Activated CD4-positive, alpha-beta memory T cell treated with anti-CD3 and anti-CD28 coated beads for 36 hours (primary cell): ENCODE measurements at regions not wholly inside any gene's neighbourhood (a gene's known extent, or its start where the extent isn't known, plus 50 kb on each side); places are given as distances from the start of the nearest gene placed in this dataset.

ENCODE experiments used
- CTCF ChIA-PET: fragments of 350-600 bp; sonication (Branson Sonifier 250); formaldehyde crosslinking; loops from one replicate; lab custom pipeline; 2021; ENCODE audit warnings: antibody characterized with exemption, inconsistent platforms; lab: Charles Lee
- POLR2A ChIA-PET: fragments of 350-600 bp; sonication (Branson Sonifier 250); formaldehyde crosslinking; loops from one replicate; lab custom pipeline; 2021; ENCODE audit warnings: antibody characterized with exemption; lab: Charles Lee
- DNase-seq: peaks from one replicate; pipeline ENCODE4 v3.0.0-alpha.2; 2020
- H3K27ac Mint-ChIP-seq: one replicate; pipeline ENCODE4 v1.8.0; 2021; ENCODE audit warnings: mixed read lengths
- H3K27me3 Mint-ChIP-seq: one replicate; pipeline ENCODE4 v1.8.0; 2021; ENCODE audit warnings: mixed read lengths
- H3K36me3 Mint-ChIP-seq: one replicate; pipeline ENCODE4 v1.8.0; 2021; ENCODE audit warnings: mixed read lengths
- H3K4me1 Mint-ChIP-seq: one replicate; pipeline ENCODE4 v1.8.0; 2021; ENCODE audit warnings: low read depth, mixed read lengths
- H3K4me3 Mint-ChIP-seq: one replicate; pipeline ENCODE4 v1.8.0; 2021; ENCODE audit warnings: mild to moderate bottlenecking, mixed read lengths
- H3K9me3 Mint-ChIP-seq: one replicate; pipeline ENCODE4 v1.8.0; 2021; ENCODE audit warnings: mixed read lengths
- intact Hi-C: fragments of 100-400 bp; cut with micrococcal nuclease; formaldehyde crosslinking; loops from one replicate; pipeline ENCODE4 v1.15.1; 2023

GRCh38 chr19:7421941-7422744 lies 66.7 kb downstream of the PEX11G start:
- peaks cover 6% of the 10 kb centered on the region for H3K36me3 Mint-ChIP-seq
- ChIA-PET POLR2A (interaction anchor here (0.6 kb wide), 1 partner anchor 315 kb away, joined by 4 read pairs; no protein-coding TSS in a partner anchor), CTCF (no interaction called here)
- no peak for DNase-seq
- H3K9me3 Mint-ChIP-seq, result no peaks in the 10 kb centered on the region
- H3K4me3 Mint-ChIP-seq, result no peak overlapping the region
- H3K4me1 Mint-ChIP-seq, result peaks cover 16% of the 10 kb centered on the region
- H3K27me3 Mint-ChIP-seq, result no peaks in the 10 kb centered on the region
- intact Hi-C loops, result no loop called here
- peak overlapping the region; percentile 26 for H3K27ac Mint-ChIP-seq
